PFSK-1 (cell line): ENCODE measurements at regions not wholly inside any gene's neighbourhood (a gene's known extent, or its start where the extent isn't known, plus 50 kb on each side); places are given as distances from the start of the nearest gene placed in this dataset.

Experiments used
- POLR2AphosphoS5 ChIP-seq: IDR thresholded peaks from 2 replicates; pipeline ENCODE4 v1.6.1; 2012; ENCODE audit warnings: low read depth, mild to moderate bottlenecking, control low read depth, low read length, moderate library complexity
- TF ChIP-seq, protein P1 (sequence below), 2 experiments: IDR thresholded peaks; 2 replicates each; pipeline versions ENCODE4 v1.6.1 to v1.8.0; 2011 to 2012; ENCODE audit warnings: low read depth in 2 of 2, low read length in 2 of 2, control low read depth in 1 of 2, inconsistent platforms in 1 of 2, mild to moderate bottlenecking in 1 of 2, moderate library complexity in 1 of 2; ENCODE audit not compliant: insufficient read depth in 1 of 2

DNA sequence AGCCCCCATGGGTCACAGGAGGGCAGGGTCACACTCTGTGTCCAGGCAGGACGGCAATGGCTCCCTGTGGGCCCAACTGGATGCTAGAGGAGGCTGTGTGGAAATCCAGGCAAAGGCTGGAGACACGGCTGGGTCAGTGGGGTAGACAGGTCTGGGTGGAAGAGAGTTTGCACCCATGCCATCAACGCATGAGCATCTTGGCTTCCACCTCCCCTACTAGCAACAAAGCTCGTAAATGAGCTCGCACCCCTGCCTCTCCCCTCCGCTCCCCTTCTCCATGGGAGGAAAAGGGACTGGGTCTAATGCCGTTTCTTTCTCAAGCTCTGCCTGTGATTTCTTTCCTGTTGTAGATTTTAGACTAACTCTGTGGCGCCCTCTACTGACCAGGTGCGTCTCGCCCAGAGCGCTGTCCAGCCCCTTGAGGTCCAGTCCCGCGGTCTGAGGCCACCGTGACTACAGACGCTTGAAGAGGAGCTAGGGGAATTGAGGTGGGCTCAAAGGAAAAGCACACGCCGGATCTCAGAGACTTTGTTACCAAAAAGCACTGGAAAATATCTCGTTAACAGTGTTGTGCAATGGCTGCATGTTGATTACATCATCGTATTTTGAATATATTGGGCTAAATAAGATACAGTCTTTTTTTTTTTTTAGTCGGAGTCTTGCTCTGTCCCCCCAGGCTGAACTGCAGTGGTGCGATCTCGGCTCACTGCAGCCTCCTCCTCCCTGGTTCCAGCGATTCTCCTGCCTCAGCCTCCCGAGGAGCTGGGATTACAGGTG lies 50.7 kb upstream of the USP29 start:
- TF ChIP-seq, protein P1, sequence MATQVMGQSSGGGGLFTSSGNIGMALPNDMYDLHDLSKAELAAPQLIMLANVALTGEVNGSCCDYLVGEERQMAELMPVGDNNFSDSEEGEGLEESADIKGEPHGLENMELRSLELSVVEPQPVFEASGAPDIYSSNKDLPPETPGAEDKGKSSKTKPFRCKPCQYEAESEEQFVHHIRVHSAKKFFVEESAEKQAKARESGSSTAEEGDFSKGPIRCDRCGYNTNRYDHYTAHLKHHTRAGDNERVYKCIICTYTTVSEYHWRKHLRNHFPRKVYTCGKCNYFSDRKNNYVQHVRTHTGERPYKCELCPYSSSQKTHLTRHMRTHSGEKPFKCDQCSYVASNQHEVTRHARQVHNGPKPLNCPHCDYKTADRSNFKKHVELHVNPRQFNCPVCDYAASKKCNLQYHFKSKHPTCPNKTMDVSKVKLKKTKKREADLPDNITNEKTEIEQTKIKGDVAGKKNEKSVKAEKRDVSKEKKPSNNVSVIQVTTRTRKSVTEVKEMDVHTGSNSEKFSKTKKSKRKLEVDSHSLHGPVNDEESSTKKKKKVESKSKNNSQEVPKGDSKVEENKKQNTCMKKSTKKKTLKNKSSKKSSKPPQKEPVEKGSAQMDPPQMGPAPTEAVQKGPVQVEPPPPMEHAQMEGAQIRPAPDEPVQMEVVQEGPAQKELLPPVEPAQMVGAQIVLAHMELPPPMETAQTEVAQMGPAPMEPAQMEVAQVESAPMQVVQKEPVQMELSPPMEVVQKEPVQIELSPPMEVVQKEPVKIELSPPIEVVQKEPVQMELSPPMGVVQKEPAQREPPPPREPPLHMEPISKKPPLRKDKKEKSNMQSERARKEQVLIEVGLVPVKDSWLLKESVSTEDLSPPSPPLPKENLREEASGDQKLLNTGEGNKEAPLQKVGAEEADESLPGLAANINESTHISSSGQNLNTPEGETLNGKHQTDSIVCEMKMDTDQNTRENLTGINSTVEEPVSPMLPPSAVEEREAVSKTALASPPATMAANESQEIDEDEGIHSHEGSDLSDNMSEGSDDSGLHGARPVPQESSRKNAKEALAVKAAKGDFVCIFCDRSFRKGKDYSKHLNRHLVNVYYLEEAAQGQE (IDR thresholded peaks at IDR 0.05; ENCODE audit: insufficient read depth in 1 of 2, low read depth in 2 of 2, low read length in 2 of 2), result peak in 1 of 2 experiments; percentile 81; a peak in 1 of 4 replicates
- TF ChIP-seq POLR2AphosphoS5, result no peak
